NCI-H187 treated with DMSO at 0.1 percent for 48 hours (cell line): ENCODE measurements at regions not wholly inside any gene's neighbourhood (a gene's known extent, or its start where the extent isn't known, plus 50 kb on each side); places are given as distances from the start of the nearest gene placed in this dataset.

Source experiments
- DNase-seq: peaks from one replicate; lab custom pipeline; 2025; lab: John Stamatoyannopoulos, UW

- DNase-seq = no peak
These were observed 766.8 kb downstream of the TLE1 start for GRCh38 chr9:80922544-80922943.

GRCh38 chr9:80906728-80907127 is 782.6 kb downstream of the TLE1 start:
- no peak for DNase-seq

GRCh38 chr9:80899208-80899607 is 790.1 kb downstream of the TLE1 start:
- DNase-seq = no peak

GRCh38 chr9:80893190-80893589 is 796.2 kb downstream of the TLE1 start:
- no peak for DNase-seq

GRCh38 chr9:80892703-80893102 is 796.6 kb downstream of the TLE1 start:
- no peak for DNase-seq

GRCh38 chr9:80890124-80890523 is 799.2 kb downstream of the TLE1 start:
- DNase-seq = no peak

GRCh38 chr9:80885894-80886293 is 803.5 kb downstream of the TLE1 start:
- no peak for DNase-seq

GRCh38 chr9:80883826-80884579 is 805.3 kb downstream of the TLE1 start:
- no peak for DNase-seq

GRCh38 chr9:80883426-80883825 is 805.9 kb downstream of the TLE1 start:
- DNase-seq = no peak

GRCh38 chr9:80881940-80882339 is 807.4 kb downstream of the TLE1 start:
- DNase-seq = no peak

- no peak for DNase-seq
These were observed 808.0 kb downstream of the TLE1 start for GRCh38 chr9:80881320-80881719.

- DNase-seq = no peak
These were observed 810.8 kb downstream of the TLE1 start for GRCh38 chr9:80878556-80878955.

- DNase-seq = no peak
These were observed 813.4 kb downstream of the TLE1 start for GRCh38 chr9:80875947-80876346.

GRCh38 chr9:80874276-80874675 is 815.1 kb downstream of the TLE1 start:
- DNase-seq = no peak

GRCh38 chr9:80873861-80874260 is 815.5 kb downstream of the TLE1 start:
- no peak for DNase-seq

GRCh38 chr9:80871596-80871995 is 817.8 kb downstream of the TLE1 start:
- DNase-seq = no peak

GRCh38 chr9:80867731-80868130 is 821.6 kb downstream of the TLE1 start:
- DNase-seq = no peak

- no peak for DNase-seq
These were observed 822.6 kb downstream of the TLE1 start for GRCh38 chr9:80866576-80867227.

GRCh38 chr9:80866121-80866520 is 823.2 kb downstream of the TLE1 start:
- DNase-seq = no peak

- DNase-seq = no peak
These were observed 846.3 kb downstream of the TLE1 start for GRCh38 chr9:80843028-80843427.

GRCh38 chr9:80842389-80842788 is 847.0 kb downstream of the TLE1 start:
- no peak for DNase-seq

GRCh38 chr9:80841888-80842287 is 847.5 kb downstream of the TLE1 start:
- DNase-seq = no peak

- no peak for DNase-seq
These were observed 849.3 kb downstream of the TLE1 start for GRCh38 chr9:80839821-80840675.
